HG03432 (cell line): ENCODE measurements at regions not wholly inside any gene's neighbourhood (a gene's known extent, or its start where the extent isn't known, plus 50 kb on each side); places are given as distances from the start of the nearest gene placed in this dataset.

Experiments
- ATAC-seq: cut with Tn5 transposase; IDR thresholded peaks from one replicate; pipeline ENCODE4 v1.9.1; 2021; ENCODE audit warnings: mild to moderate bottlenecking, moderate library complexity; ENCODE audit not compliant: unreplicated experiment

DNA sequence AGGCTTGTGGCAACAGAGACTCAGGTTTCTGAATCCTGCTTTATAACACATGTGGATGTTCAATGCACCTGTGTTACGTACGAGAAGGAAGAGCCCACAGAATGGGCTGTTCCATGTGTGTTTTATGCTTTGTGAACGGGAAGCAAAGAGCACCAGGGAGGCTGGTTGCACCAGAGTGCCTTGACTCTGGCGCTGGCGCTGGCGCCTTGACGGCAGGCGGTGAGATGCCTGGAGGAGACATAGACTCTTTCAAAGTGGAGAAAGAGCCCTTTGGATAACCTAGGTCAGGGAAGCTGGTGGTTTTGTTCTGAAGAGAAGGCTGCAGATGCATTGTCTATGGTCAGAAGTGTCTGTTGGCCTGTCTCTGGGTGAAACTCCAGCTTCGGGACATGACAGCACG lies 80.2 kb upstream of the APCDD1 start:
- no peak for ATAC-seq

GRCh38 chr18:10374636-10375293 lies 79.7 kb upstream of the APCDD1 start:
- ATAC-seq = no peak

DNA sequence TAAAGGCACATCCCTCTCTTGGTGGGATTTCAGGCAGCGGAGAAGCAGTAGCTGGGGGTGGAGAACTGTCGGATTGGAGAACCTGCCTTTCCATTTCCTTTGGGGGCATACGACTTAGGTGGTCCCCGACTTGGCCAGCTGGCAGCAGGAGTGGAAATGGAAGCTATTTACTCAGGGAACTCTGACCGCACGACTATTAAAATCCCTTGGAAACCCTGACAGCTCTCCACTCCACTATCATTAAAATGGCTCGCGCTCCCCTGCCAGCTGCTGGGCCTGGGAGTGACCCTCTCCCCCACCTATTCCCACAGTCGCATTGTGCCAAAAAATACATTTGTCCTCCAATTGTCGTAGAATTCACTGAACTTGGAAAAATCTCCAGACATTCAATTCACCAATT lies 77.7 kb upstream of the APCDD1 start:
- ATAC-seq = no peak

GRCh38 chr18:10377956-10378355 lies 76.5 kb upstream of the APCDD1 start:
- no peak for ATAC-seq

DNA sequence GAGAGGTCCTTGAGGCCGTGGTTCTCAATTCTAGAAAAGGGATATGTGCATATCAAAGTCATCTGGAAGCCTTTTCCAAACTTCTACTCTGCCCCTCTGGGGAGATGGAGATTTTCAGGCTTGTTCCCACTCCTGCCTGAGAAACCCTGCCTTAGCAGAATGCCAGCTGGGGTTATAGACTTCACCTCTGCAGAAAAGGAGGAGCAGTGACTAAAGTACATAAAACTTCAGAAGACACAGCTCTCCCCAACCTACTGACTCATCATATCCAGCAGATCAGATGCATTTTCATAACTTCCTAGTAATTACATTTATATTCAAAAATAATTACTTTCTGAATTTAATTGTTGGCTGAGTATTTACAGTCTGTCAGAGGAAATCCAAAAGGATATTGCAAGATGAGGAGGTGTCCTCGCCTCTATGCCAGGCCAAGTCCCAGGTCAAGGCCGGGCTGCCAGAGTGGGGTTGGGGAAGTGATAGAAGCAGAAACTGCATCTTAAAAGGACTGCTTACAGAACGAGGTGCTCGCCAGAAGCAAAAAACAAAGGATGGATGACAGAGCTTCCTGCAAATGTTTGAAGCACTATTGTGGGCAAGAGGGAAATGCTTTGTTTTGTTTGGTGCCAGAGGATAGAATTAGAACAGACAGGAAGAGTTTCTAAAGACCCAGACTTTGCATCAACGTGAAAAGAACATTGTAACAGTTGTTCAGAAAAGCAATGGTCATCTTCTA lies 75.6 kb upstream of the APCDD1 start:
- ATAC-seq = no peak

DNA sequence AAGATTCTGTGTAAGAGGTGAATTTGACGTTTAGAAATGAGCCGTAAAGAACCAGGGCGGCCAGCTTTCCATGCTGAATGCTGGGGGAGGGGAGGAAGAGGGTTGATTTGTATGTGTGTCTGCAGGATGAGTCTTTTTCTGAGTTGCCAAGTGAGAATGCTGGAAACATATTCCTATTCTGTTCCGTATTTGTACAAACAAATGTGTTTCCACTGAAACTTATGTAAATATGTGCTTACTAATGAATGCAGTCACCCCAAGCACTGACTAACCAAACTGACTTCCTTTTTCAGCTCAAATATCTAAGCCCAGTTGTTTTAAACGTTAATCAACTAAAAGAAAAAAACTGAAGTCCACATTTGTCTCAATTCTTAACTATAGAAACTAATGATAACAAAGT lies 74.9 kb upstream of the APCDD1 start:
- ATAC-seq = no peak

GRCh38 chr18:10381516-10381915 lies 72.9 kb upstream of the APCDD1 start:
- ATAC-seq = no peak

- ATAC-seq = no peak
Measured at GRCh38 chr18:10381951-10382350, 72.5 kb upstream of the APCDD1 start.

DNA sequence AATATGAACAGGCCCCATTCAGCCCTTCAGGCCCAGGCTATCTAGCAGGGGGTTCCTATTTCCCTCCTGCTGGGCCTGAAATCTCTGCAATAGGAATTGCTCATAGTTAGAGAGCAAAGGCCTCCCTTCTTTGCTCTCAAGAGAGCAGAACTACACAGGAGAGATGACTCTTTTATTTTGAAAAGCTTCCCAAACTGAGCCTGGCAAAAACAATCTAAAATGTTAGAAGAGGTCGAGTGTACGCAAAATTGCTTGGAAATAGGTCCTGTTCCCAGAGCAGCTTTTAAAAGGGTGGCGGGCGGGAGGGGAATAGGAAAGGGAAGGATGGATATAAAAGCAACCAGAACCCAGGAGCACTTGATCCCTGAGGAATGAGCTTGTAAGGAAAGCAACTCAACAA lies 68.4 kb upstream of the APCDD1 start:
- ATAC-seq = no peak

DNA sequence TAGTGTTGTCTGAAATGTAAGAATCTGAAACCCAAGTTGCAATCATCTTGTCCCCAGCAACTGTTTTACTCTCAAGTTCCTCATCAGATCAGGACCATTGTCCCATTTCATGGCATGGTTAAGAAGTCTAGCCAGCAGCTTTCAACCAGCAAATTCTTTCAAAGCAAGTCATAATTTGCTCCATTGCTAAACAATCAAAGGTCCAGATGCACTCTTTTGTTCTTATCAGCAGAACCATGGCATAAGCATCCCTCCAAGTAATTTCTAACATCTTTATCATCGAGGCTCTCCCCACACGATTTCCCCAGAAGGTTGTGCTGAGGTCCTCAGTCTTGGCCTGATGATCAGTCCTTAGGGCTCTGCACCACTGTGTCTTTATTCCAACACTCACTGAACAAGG lies 67.5 kb upstream of the APCDD1 start:
- no peak for ATAC-seq

DNA sequence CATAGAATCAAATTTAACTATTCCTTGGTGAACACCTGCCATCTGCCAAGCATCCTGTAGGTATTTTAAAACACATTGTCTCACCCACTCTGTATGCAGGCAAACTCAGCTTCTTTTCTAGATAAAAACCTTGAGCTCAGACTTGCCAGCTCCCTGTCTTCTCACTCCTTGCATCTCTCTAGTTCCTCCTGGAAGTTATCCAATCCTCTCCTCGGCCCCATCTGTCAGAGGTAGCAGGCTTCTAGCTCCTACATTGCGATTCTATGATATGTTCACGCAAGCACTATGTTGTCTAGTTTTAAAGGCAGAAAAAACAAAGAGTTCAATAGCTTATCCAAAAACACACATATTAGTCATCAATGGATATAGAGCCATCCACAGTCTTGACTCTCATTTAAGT lies 67.0 kb upstream of the APCDD1 start:
- no peak for ATAC-seq

DNA sequence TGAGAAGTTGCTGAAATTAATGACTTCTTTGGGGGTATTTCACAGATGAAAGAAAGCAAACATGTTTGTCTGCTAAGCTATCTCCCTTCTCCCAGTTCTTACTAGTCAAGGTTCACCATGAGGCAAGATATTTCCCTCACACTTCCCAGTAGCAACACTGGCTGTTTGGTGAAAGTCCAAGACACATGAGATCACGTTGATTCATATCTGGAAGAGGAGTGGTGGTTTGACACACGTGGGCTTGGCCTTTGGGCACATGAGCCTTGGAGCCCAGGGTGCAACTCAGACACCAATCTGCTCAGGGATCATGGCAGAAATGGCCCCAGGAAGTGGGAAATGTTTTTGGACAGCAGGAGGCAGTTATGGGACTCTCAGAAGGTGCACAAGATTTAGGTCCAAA lies 66.1 kb upstream of the APCDD1 start:
- ATAC-seq = no peak

- peak; percentile 90 for ATAC-seq
Measured at GRCh38 chr18:10391506-10391905, 62.9 kb upstream of the APCDD1 start.

DNA sequence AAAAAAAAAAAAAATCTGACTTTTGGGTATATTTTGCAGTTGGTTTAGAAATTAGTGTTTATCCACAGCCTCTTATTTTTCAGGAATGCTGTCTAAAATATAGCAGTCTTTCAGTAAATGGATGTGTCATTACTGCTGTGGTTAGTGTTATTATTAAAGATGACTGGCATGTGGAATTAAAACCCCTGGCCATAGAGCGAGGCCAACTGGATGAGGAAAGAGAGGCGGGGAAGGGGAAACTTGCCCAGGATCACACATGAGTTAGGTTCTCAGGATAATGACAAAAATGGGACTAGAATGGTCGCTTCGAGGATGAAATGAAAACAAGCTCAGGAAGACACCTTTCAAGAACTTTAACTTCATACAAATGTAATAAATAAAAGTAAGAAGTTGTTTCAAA lies 57.4 kb upstream of the APCDD1 start:
- no peak for ATAC-seq

GRCh38 chr18:10398571-10398970 lies 55.9 kb upstream of the APCDD1 start:
- no peak for ATAC-seq

- no peak for ATAC-seq
Measured at GRCh38 chr18:10399465-10399864, 55.0 kb upstream of the APCDD1 start.

- no peak for ATAC-seq
Measured at GRCh38 chr18:10400534-10401307, 53.7 kb upstream of the APCDD1 start.

DNA sequence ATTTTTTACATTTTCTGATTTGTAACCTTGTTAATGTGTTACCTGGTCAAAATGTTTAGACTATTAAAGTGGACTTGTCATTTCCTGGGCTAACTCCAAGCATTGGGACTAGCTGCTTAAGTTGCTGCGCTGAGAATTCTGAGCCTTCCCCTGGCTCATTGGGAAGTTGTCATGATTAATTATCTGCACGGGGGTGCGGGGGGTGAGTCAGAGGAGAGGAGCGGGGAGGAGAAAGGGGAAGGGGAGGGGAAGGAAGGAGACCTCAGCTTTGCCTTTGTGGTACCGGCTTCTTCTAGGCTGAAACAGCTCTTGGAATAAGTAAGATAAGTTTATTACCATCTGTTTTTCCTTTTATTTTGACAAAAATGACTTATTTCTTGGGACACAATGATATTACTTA lies 52.9 kb upstream of the APCDD1 start:
- no peak for ATAC-seq

DNA sequence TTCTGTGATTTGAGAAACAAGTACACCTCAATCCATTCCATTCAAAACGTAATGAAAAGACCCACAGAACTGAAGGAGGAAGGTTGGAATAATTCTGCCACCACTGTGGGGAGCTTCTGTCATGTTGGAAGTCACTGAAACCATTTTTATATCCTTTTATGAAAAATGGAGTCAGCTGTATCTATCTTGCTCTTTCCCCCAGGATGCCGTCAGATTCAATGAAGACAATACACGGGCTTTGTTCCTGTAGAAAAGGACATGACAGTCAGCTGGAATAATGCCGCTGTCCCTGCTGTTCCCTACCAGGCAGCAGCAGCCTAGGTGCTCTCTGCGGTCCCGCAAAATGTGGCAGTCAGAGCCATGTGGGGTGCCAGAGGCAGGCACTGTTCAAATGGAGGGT lies 52.5 kb upstream of the APCDD1 start:
- no peak for ATAC-seq

- no peak for ATAC-seq
Measured at GRCh38 chr18:10402871-10403559, 51.4 kb upstream of the APCDD1 start.

DNA sequence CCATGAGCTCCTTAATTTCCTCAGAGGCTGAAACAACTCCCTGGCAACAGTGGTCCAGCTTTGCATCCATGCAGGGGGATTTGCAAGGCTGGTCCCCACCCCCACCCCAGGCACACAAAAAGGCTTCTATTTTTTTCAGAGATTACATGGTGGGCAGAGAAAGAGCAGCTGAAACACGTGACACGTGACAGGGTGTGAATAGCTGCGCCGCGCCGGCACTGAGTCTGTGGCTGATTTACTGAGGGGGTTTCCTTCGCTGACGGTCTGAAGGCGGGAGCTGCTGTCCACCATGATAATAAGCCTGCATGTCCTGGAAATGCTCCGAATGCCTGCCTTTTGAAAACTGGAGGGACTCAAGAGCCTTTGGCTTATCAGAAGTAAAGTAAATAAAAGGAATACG lies 50.7 kb upstream of the APCDD1 start:
- no peak for ATAC-seq
